A673 (cell line): ENCODE measurements at regions not wholly inside any gene's neighbourhood (a gene's known extent, or its start where the extent isn't known, plus 50 kb on each side); places are given as distances from the start of the nearest gene placed in this dataset.

Experiments
- EZH2 ChIP-seq: fragments of 200-600 bp; sonication (generic); IDR thresholded peaks from 2 replicates; pipeline ENCODE4 v1.6.1; 2017; ENCODE audit warnings: borderline replicate concordance, low read depth, mild to moderate bottlenecking, mixed read lengths, antibody characterized with exemption, low read length; ENCODE audit not compliant: poor library complexity, severe bottlenecking
- TF ChIP-seq, protein P1 (sequence below): fragments of 300-800, 200-600 bp; sonication (generic); conservative IDR thresholded peaks from 2 replicates; pipeline ENCODE4 v1.5.1; 2017; ENCODE audit warnings: low read depth, mild to moderate bottlenecking, antibody characterized with exemption, low read length, moderate library complexity, mixed read lengths

DNA sequence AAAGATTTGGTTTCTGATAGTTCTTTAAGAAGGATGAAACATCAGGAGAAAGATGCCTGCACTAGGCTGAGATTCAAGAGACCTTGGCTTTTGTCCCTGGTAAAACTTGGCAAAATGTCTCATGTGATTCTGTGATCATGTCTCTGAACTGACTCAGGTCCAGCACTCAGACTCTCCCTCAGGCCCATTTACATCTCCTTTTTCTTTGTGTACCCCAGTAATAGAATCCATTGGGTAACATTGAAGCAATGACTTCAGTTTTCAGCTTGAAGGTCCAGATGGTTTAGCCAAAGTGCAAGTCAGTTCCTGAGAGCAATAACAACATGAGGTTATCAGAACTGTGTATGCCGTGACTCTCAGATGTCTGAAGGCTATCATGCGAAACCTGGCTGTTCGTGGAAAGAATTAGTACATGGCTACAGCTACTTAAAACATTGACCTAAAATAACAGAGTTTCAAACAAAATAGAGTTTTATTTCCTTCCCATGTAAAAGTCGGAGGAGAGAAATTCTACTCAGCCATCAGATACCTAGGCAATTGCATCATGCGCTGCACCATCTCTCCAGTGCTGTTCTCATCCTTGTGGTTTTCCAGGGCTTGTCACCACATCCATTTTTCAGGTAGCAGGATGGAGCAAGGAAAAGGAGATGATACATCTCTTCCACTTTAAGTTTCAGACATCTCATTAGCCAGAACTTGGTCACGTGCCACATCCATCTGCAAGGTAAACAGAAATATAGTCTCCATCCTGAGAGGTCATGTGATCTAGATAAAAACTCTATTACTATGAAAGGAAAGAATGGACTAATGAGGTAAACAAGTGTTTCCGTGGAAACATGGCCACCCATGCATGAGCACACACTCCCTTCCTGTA is 117.3 kb downstream of the POSTN start:
- TF ChIP-seq, protein P1, sequence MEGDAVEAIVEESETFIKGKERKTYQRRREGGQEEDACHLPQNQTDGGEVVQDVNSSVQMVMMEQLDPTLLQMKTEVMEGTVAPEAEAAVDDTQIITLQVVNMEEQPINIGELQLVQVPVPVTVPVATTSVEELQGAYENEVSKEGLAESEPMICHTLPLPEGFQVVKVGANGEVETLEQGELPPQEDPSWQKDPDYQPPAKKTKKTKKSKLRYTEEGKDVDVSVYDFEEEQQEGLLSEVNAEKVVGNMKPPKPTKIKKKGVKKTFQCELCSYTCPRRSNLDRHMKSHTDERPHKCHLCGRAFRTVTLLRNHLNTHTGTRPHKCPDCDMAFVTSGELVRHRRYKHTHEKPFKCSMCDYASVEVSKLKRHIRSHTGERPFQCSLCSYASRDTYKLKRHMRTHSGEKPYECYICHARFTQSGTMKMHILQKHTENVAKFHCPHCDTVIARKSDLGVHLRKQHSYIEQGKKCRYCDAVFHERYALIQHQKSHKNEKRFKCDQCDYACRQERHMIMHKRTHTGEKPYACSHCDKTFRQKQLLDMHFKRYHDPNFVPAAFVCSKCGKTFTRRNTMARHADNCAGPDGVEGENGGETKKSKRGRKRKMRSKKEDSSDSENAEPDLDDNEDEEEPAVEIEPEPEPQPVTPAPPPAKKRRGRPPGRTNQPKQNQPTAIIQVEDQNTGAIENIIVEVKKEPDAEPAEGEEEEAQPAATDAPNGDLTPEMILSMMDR = no peak
- TF ChIP-seq EZH2 = no peak
